Left lung (tissue), 4 donors: ENCODE measurements at regions not wholly inside any gene's neighbourhood (a gene's known extent, or its start where the extent isn't known, plus 50 kb on each side); places are given as distances from the start of the nearest gene placed in this dataset.
A peak's percentile ranks its signal among the peaks of the same experiment; 100 is the strongest.

Source experiments
- ATAC-seq: fragments of 200-7000 bp; cut with Tn5 transposase; one replicate; pipeline ENCODE4 v1.9.1; 2020; ENCODE audit warnings: moderate library complexity
- DNase-seq, 4 donors: peaks; one replicate each; pipeline ENCODE4 v3.0.0-alpha.2; 2013 to 2020
- H3K27ac ChIP-seq, 2 donors: fragments of 200-600 bp; sonication (generic) in 1 of 2; one replicate each; pipeline versions ENCODE4 v1.5.0 to v1.8.0; 2020 to 2021
- H3K27me3 ChIP-seq, 2 donors: fragments of 200-600 bp; sonication (generic) in 1 of 2; one replicate each; pipeline versions ENCODE4 v1.5.0 to v1.8.0; 2020 to 2021
- H3K36me3 ChIP-seq, 2 donors: fragments of 200-600 bp; sonication (generic) in 1 of 2; one replicate each; pipeline versions ENCODE4 v1.5.0 to v1.8.0; 2020 to 2021
- H3K4me1 ChIP-seq, 2 donors: fragments of 200-600 bp; one replicate each; pipeline ENCODE4 v1.8.0; 2021
- H3K4me3 ChIP-seq, 2 donors: fragments of 200-600 bp; sonication (generic) in 1 of 2; one replicate each; pipeline versions ENCODE4 v1.5.0 to v1.8.0; 2020 to 2021; ENCODE audit warnings: mild to moderate bottlenecking in 1 of 2
- H3K9me3 ChIP-seq, 2 donors: fragments of 200-600 bp; sonication (generic) in 1 of 2; one replicate each; pipeline versions ENCODE4 v1.5.0 to v1.8.0; 2020 to 2021
- CTCF ChIP-seq, 2 donors: fragments of 200-600 bp; sonication (generic) in 1 of 2; IDR thresholded peaks; one replicate each; pipeline versions ENCODE4 v1.5.0 to v1.8.0; 2021; ENCODE audit warnings: antibody characterized with exemption in 2 of 2
- intact Hi-C, 2 donors: fragments of 100-400 bp; cut with DNase I; formaldehyde crosslinking; loops; one replicate each; pipeline versions ENCODE4 v1.11.2 to v1.14.2; 2022
- donor health status: DM: no; HTN: yes; CAD: no.
- donor health status: DM: no; HTN: no; CAD: no.

DNA sequence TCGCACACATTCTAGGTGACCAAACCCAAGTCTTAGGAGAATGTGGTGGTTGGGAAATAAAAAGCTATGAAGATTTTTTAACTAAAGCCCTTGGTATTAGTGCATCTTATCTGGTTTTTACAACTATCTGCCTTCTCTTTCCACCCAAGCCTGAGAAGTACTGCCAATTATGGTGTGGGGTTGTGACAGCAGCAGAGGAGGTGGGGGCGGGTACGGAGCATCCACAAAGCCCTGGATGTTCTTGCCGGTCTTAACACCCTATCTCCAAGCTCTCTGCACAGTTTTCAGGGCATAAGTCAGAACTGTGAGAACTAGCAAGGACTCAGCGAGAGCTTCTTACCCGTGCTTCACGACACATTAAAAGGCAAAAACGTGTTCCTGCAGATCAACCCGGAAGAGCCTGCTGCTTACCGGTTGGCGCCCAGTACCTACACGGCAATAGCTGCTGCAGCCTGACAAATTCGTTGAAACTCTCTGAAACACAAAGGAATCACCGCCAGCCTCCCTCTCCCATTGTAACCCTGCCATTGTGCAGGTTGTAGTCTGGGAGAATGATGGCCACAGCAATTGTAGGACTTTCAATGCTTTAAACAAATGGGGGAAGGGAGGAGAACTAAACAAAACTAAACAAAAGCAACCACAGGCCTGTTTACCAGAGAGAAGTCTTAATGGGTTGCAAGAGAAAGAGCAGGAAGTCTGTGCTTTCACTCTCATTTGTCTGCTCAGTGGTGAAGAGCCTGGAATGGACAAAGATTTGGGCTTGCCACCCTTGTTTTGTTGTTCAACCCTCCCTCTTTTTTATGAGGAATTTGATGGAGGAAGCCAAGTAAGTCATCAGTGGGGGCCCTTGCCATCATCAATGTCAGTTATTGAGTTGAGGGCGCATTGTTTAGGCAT is 461.0 kb upstream of the JARID2 start:
- H3K27me3 ChIP-seq = no peaks in the 10 kb centered on the region
- no peaks in the 10 kb centered on the region for H3K4me1 ChIP-seq
- ATAC-seq (no peak), DNase-seq (peak in 2 of 4 donors; percentile 22 to 65)
- H3K27ac ChIP-seq = no peak overlapping the region
- no peak for TF ChIP-seq CTCF (IDR thresholded peaks at IDR 0.05)
- H3K4me3 ChIP-seq = no peak overlapping the region
- intact Hi-C loops = no loop called here
- H3K36me3 ChIP-seq = no peaks in the 10 kb centered on the region
- H3K9me3 ChIP-seq = no peaks in the 10 kb centered on the region

GRCh38 chr6:14785493-14785790 is 460.4 kb upstream of the JARID2 start:
- no peaks in the 10 kb centered on the region for H3K36me3 ChIP-seq
- no peaks in the 10 kb centered on the region for H3K9me3 ChIP-seq
- TF ChIP-seq CTCF (IDR thresholded peaks at IDR 0.05) = no peak
- DNase-seq = peak in 2 of 4 donors; percentile 66 to 78
- no peaks in the 10 kb centered on the region for H3K4me1 ChIP-seq
- no peaks in the 10 kb centered on the region for H3K27me3 ChIP-seq
- intact Hi-C loops = no loop called here
- no peak overlapping the region for H3K4me3 ChIP-seq
- no peak for ATAC-seq
- no peak overlapping the region for H3K27ac ChIP-seq

GRCh38 chr6:14786008-14786407 is 459.9 kb upstream of the JARID2 start:
- Histone ChIP-seq H3K4me1 (no peaks in the 10 kb centered on the region), H3K4me3 (no peak overlapping the region), H3K27me3 (no peaks in the 10 kb centered on the region), H3K36me3 (no peaks in the 10 kb centered on the region), H3K27ac (no peak overlapping the region), H3K9me3 (no peaks in the 10 kb centered on the region)
- no peak for ATAC-seq
- TF ChIP-seq CTCF (IDR thresholded peaks at IDR 0.05) = no peak
- intact Hi-C loops = no loop called here
- no peak for DNase-seq

GRCh38 chr6:14786455-14786854 is 459.4 kb upstream of the JARID2 start:
- no peak for DNase-seq
- ATAC-seq = no peak
- Histone ChIP-seq H3K27me3 (no peaks in the 10 kb centered on the region), H3K9me3 (no peaks in the 10 kb centered on the region), H3K27ac (no peak overlapping the region), H3K4me3 (no peak overlapping the region), H3K4me1 (no peaks in the 10 kb centered on the region), H3K36me3 (no peaks in the 10 kb centered on the region)
- intact Hi-C loops = no loop called here
- TF ChIP-seq CTCF (IDR thresholded peaks at IDR 0.05) = no peak

DNA sequence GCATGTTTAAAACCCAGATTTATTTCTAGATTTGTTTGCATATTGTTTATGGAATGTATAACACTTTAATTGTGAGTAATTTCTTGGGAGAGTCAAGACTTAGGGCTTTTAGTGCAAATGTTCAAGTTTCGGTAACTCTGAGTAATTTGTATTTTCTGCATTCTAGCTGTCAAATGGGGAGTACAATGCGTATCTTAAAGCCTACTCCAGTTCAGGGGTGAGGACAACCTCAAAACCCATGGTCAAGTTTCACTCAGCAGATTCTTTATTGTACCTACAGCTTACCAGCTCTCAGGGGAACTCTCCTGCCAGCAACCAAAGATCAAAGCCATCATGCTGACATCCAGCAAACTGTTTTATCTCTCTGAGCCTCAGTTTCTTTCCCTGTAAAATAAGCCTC is 458.6 kb upstream of the JARID2 start:
- H3K9me3 ChIP-seq = no peaks in the 10 kb centered on the region
- ATAC-seq (no peak), DNase-seq (no peak)
- H3K27me3 ChIP-seq = no peaks in the 10 kb centered on the region
- no peaks in the 10 kb centered on the region for H3K4me1 ChIP-seq
- TF ChIP-seq CTCF (IDR thresholded peaks at IDR 0.05) = no peak
- H3K36me3 ChIP-seq = no peaks in the 10 kb centered on the region
- H3K27ac ChIP-seq = no peak overlapping the region
- no peak overlapping the region for H3K4me3 ChIP-seq
- intact Hi-C loops = no loop called here
